H1 (cell line): ENCODE measurements at regions not wholly inside any gene's neighbourhood (a gene's known extent, or its start where the extent isn't known, plus 50 kb on each side); places are given as distances from the start of the nearest gene placed in this dataset.

Experiments used
- CTCF ChIA-PET: fragments of 300-600 bp; sonication (Branson Sonifier 250); formaldehyde crosslinking; loops from one replicate; lab custom pipeline; 2021; ENCODE audit not compliant: partially characterized antibody; lab: Charles Lee
- POLR2A ChIA-PET: fragments of 300-600 bp; sonication (Branson Sonifier 250); formaldehyde crosslinking; loops from one replicate; lab custom pipeline; 2021; ENCODE audit warnings: inconsistent platforms; ENCODE audit not compliant: partially characterized antibody; lab: Charles Lee
- DNase-seq, 2 experiments: peaks; one replicate each; pipeline versions ENCODE4 v3.0.0 to v3.0.0-alpha.2; 2010 to 2022; ENCODE audit warnings: low spot score in 2 of 2, low read depth in 1 of 2, mixed read lengths in 1 of 2
- FAIRE-seq: peaks from 2 replicates; lab custom pipeline; 2011; peaks lifted over from hg19 to GRCh38; lab: Jason Lieb, UNC
- H2AFZ ChIP-seq: 2 replicates; pipeline ENCODE4 v1.8.1; 2012; ENCODE audit warnings: low read length, inconsistent platforms
- H2AK5ac ChIP-seq: 2 replicates; pipeline ENCODE4 v1.6.1; 2013; ENCODE audit warnings: low read depth, low read length
- H2BK120ac ChIP-seq: replicated peaks from 2 replicates; pipeline ENCODE3; 2013; ENCODE audit warnings: low read depth, low read length, inconsistent platforms
- H2BK12ac ChIP-seq: 2 replicates; pipeline ENCODE4 v1.6.1; 2013; ENCODE audit warnings: low read depth, low read length
- H2BK15ac ChIP-seq: 2 replicates; pipeline ENCODE4 v1.6.1; 2013; ENCODE audit warnings: low read length
- H2BK20ac ChIP-seq: 2 replicates; pipeline ENCODE4 v1.6.1; 2013; ENCODE audit warnings: low read length
- H2BK5ac ChIP-seq: 2 replicates; pipeline ENCODE4 v1.6.1; 2013; ENCODE audit warnings: low read depth, low read length
- H3K14ac ChIP-seq: 2 replicates; pipeline ENCODE4 v1.6.1; 2013; ENCODE audit warnings: inconsistent platforms; ENCODE audit not compliant: insufficient read length
- H3K18ac ChIP-seq: 2 replicates; pipeline ENCODE4 v1.6.1; 2013; ENCODE audit warnings: low read length; ENCODE audit errors: extremely low read depth
- H3K23ac ChIP-seq: 2 replicates; pipeline ENCODE4 v1.6.1; 2013; ENCODE audit warnings: inconsistent platforms; ENCODE audit not compliant: insufficient read length
- H3K23me2 ChIP-seq: 2 replicates; pipeline ENCODE4 v1.6.1; 2013; ENCODE audit warnings: low read depth, low read length
- H3K27ac ChIP-seq: 2 replicates; pipeline ENCODE4 v1.6.1; 2011; ENCODE audit warnings: low read depth, low read length, inconsistent platforms
- H3K27me3 ChIP-seq, 4 experiments: replicated peaks in 1 of 4; 1 replicate in 1 of 4; 2 replicates in 3 of 4; pipeline versions ENCODE4 v1.6.1 to v1.8.1; 2011 to 2013; ENCODE audit warnings: low read length in 3 of 4, mild to moderate bottlenecking in 3 of 4, inconsistent platforms in 2 of 4, mixed read lengths in 2 of 4, moderate library complexity in 1 of 4; ENCODE audit not compliant: control insufficient read depth in 3 of 4, insufficient read depth in 3 of 4; ENCODE audit errors: extremely low read depth in 1 of 4
- H3K36me3 ChIP-seq, 4 experiments: 2 replicates each; pipeline versions ENCODE4 v1.6.1 to v1.8.1; 2011 to 2013; ENCODE audit warnings: mild to moderate bottlenecking in 4 of 4, low read length in 3 of 4, moderate library complexity in 2 of 4, control low read depth in 1 of 4, inconsistent platforms in 1 of 4; ENCODE audit not compliant: insufficient read depth in 4 of 4, control insufficient read depth in 2 of 4
- H3K4ac ChIP-seq: replicated peaks from 2 replicates; pipeline ENCODE3; 2013; ENCODE audit warnings: low read length, low read depth, mixed read lengths, inconsistent platforms; ENCODE audit not compliant: insufficient read length
- H3K4me1 ChIP-seq, 4 experiments: replicated peaks in 1 of 4; 1 replicate in 1 of 4; 2 replicates in 3 of 4; pipeline versions ENCODE4 v1.6.1 to v1.8.1; 2011 to 2013; ENCODE audit warnings: low read length in 3 of 4, inconsistent platforms in 2 of 4, mixed read lengths in 1 of 4; ENCODE audit not compliant: insufficient read depth in 4 of 4, control insufficient read depth in 3 of 4
- H3K4me2 ChIP-seq, 2 experiments: 2 replicates each; pipeline versions ENCODE4 v1.6.1 to v1.8.1; 2011 to 2013; ENCODE audit warnings: low read depth in 2 of 2, low read length in 2 of 2, control low read depth in 1 of 2, inconsistent platforms in 1 of 2, mild to moderate bottlenecking in 1 of 2; ENCODE audit not compliant: insufficient read depth in 1 of 2
- H3K4me3 ChIP-seq, 4 experiments: fragments of 200-600, 300-600 bp in 1 of 4; sonication (generic), shearing (Covaris generic), sonication (Bioruptor Twin) in 1 of 4; 2 replicates each; pipeline versions ENCODE4 v1.5.1 to v1.8.1; 2011 to 2016; ENCODE audit warnings: low read length in 4 of 4, low read depth in 3 of 4, control low read depth in 2 of 4, inconsistent platforms in 2 of 4, mild to moderate bottlenecking in 2 of 4, mixed read lengths in 1 of 4, moderate library complexity in 1 of 4; ENCODE audit not compliant: insufficient read depth in 2 of 4; ENCODE audit errors: extremely low read depth in 1 of 4
- H3K56ac ChIP-seq: replicated peaks from 2 replicates; pipeline ENCODE3; 2013; ENCODE audit warnings: low read depth, mild to moderate bottlenecking, mixed read lengths, low read length, inconsistent platforms; ENCODE audit not compliant: insufficient read length
- H3K79me1 ChIP-seq: 2 replicates; pipeline ENCODE4 v1.6.1; 2013; ENCODE audit warnings: low read depth, low read length, control low read depth
- H3K79me2 ChIP-seq, 2 experiments: 2 replicates each; pipeline versions ENCODE4 v1.6.1 to v1.8.1; 2012 to 2013; ENCODE audit warnings: low read length in 2 of 2, mild to moderate bottlenecking in 2 of 2, inconsistent platforms in 1 of 2; ENCODE audit not compliant: insufficient read depth in 2 of 2, control insufficient read depth in 1 of 2
- H3K9ac ChIP-seq, 4 experiments: replicated peaks in 1 of 4; 1 replicate in 1 of 4; 2 replicates in 3 of 4; pipeline versions ENCODE4 v1.6.1 to v1.8.1; 2011 to 2013; ENCODE audit warnings: low read depth in 3 of 4, low read length in 3 of 4, control low read depth in 2 of 4, mild to moderate bottlenecking in 2 of 4, moderate library complexity in 2 of 4, inconsistent platforms in 1 of 4; ENCODE audit errors: extremely low read depth in 1 of 4
- H3K9me3 ChIP-seq, 2 experiments: 2 replicates each; pipeline versions ENCODE4 v1.6.1 to v1.8.1; 2012 to 2013; ENCODE audit warnings: mild to moderate bottlenecking in 2 of 2, moderate library complexity in 2 of 2, control low read depth in 1 of 2, inconsistent platforms in 1 of 2, low read depth in 1 of 2, low read length in 1 of 2, mixed read lengths in 1 of 2; ENCODE audit not compliant: insufficient read depth in 2 of 2
- H4K20me1 ChIP-seq, 2 experiments: replicated peaks in 1 of 2; 2 replicates each; pipeline versions ENCODE3 to v1.8.1; 2011 to 2013; ENCODE audit warnings: inconsistent platforms in 2 of 2, low read length in 2 of 2, mild to moderate bottlenecking in 1 of 2; ENCODE audit not compliant: insufficient read depth in 2 of 2, control insufficient read depth in 1 of 2
- H4K5ac ChIP-seq: 2 replicates; pipeline ENCODE4 v1.6.1; 2013; ENCODE audit warnings: low read length, low read depth, mixed read lengths, inconsistent platforms; ENCODE audit not compliant: insufficient read length
- H4K8ac ChIP-seq: 2 replicates; pipeline ENCODE4 v1.8.0; 2013; ENCODE audit warnings: mild to moderate bottlenecking, moderate library complexity, low read length, inconsistent platforms; ENCODE audit not compliant: insufficient read depth; ENCODE audit errors: extremely low read depth
- H4K91ac ChIP-seq: replicated peaks from 2 replicates; pipeline ENCODE3; 2013; ENCODE audit warnings: low read length, mixed read lengths, inconsistent platforms; ENCODE audit not compliant: insufficient read length
- FOSL1 ChIP-seq: IDR thresholded peaks from 2 replicates; pipeline ENCODE4 v1.6.1; 2011; ENCODE audit warnings: mild to moderate bottlenecking, low read depth, low read length, moderate library complexity; ENCODE audit not compliant: insufficient read depth
- PHF8 ChIP-seq: fragments of 200-600 bp; sonication (generic); conservative IDR thresholded peaks from 2 replicates; pipeline ENCODE4 v1.7.1; 2012; ENCODE audit warnings: low read depth, mild to moderate bottlenecking, inconsistent platforms, low read length, moderate library complexity
- SAP30 ChIP-seq: fragments of 300-600 bp; sonication (generic); IDR thresholded peaks from 2 replicates; pipeline ENCODE4 v1.7.1; 2012; ENCODE audit warnings: low read length, moderate library complexity, mild to moderate bottlenecking, inconsistent platforms; ENCODE audit not compliant: insufficient read depth, insufficient replicate concordance
- WGBS, 2 experiments: shearing (Covaris generic) in 1 of 2; methylation state at CpG; one replicate each; pipeline versions ENCODE4 v1.1.6 to v1.1.7; 2013 to 2015; ENCODE audit warnings: low lambda C conversion rate in 2 of 2, mixed read lengths in 2 of 2, inconsistent platforms in 1 of 2, low coverage in 1 of 2, missing lambda C conversion rate in 1 of 2; ENCODE audit not compliant: insufficient replicate concordance in 2 of 2, insufficient coverage in 1 of 2, insufficient read length in 1 of 2; ENCODE audit errors: extremely low coverage in 1 of 2, missing lambda C conversion rate in 1 of 2; 5-methylcytosine and 5-hydroxymethylcytosine counted together

DNA sequence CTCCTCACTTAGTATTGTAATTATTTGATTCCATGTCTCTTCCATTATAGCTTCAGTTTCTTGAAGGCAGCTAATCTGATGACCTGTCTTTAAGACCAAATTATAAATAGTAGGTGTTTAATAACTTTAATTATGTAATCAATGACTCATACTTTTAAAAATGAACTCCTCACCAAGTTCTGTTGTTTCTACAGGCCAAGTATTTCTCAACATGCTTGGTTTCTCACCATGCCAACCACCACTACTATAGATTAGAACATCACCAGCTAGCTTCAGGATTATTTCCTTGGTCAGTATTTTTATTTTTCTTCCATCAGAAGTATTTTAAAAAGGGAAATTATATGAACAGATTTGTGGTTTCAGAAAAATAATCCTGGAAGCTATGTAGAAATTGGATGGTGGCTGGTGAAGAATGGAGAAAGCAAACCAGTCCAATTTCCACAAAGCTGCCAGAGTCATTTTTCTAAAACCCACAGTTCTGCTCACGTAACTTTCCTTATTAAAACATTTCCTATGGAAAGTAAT is 237.7 kb upstream of the DACH1 start:
- Histone ChIP-seq H3K4me3 (no peak overlapping the region), H3K23me2 (no peaks in the 10 kb centered on the region; the same call in 1 of the 2 replicates), H3K4me1 (peaks cover 0 to 6% (median 2%) of the 10 kb centered on the region in 4 experiments; a peak in 3 of 7 replicates), H3K18ac (no peak overlapping the region), H2BK120ac (no peak overlapping the region), H4K5ac (no peak overlapping the region), H3K9ac (no peak overlapping the region), H2BK5ac (no peak overlapping the region), H3K27ac (no peak overlapping the region), H3K4me2 (no peak overlapping the region), H2BK15ac (no peak overlapping the region), H3K79me1 (no peaks in the 10 kb centered on the region), H4K8ac (no peak overlapping the region), H3K9me3 (no peaks in the 10 kb centered on the region), H2BK12ac (no peak overlapping the region), H3K27me3 (no peaks in the 10 kb centered on the region), H3K14ac (no peak overlapping the region), H2BK20ac (no peak overlapping the region), H3K56ac (no peak overlapping the region), H3K4ac (no peak overlapping the region), H3K79me2 (no peaks in the 10 kb centered on the region), H3K23ac (no peak overlapping the region), H4K20me1 (no peaks in the 10 kb centered on the region), H2AK5ac (no peak overlapping the region), H2AFZ (no peak overlapping the region), H4K91ac (no peak overlapping the region), H3K36me3 (no peaks in the 10 kb centered on the region)
- 21% methylated on average over 1 of the region's 1 CpG; no CpG with 5 or more reads in 1 of the 2 experiments for WGBS, 2 experiments
- CTCF ChIA-PET: interaction anchor here (0.7 to 2.0 kb wide), 3 partner anchors 9 to 18 kb away, joined by 3 to 5 read pairs (median 3); no protein-coding TSS in a partner anchor
- TF ChIP-seq FOSL1 (no peak), PHF8 (no peak), SAP30 (no peak)
- POLR2A ChIA-PET: no interaction called here
- no peak for DNase-seq
- no peak for FAIRE-seq
